DMS53 (cell line): ENCODE measurements at regions not wholly inside any gene's neighbourhood (a gene's known extent, or its start where the extent isn't known, plus 50 kb on each side); places are given as distances from the start of the nearest gene placed in this dataset.
A peak's percentile ranks its signal among the peaks of the same experiment; 100 is the strongest.
"Not testable (repeated sequence)": the region's sequence is repeated elsewhere in the genome, so short reads cannot be mapped to it uniquely, and the experiment has no call there.

ENCODE experiments used
- DNase-seq: peaks from one replicate; lab custom pipeline; 2025; lab: John Stamatoyannopoulos, UW

- peak; percentile 98 for DNase-seq
Observed at GRCh38 chr17:47066841-47067682, 88.0 kb upstream of the RPRML start.

- DNase-seq, result no peak
Observed at GRCh38 chr17:47066095-47066494, 87.0 kb upstream of the RPRML start.

- no peak for DNase-seq
Observed at GRCh38 chr17:47064684-47065083, 85.6 kb upstream of the RPRML start.

GRCh38 chr17:47063475-47063874, 84.4 kb upstream of the RPRML start:
- DNase-seq, result no peak

GRCh38 chr17:47062851-47063250, 83.8 kb upstream of the RPRML start:
- DNase-seq, result not testable (repeated sequence)

- DNase-seq, result not testable (repeated sequence)
Observed at GRCh38 chr17:47060005-47060404, 81.0 kb upstream of the RPRML start.

- no peak for DNase-seq
Observed at GRCh38 chr17:47057830-47058229, 78.8 kb upstream of the RPRML start.

- not testable (repeated sequence) for DNase-seq
Observed at GRCh38 chr17:47057279-47057678, 78.2 kb upstream of the RPRML start.

- not testable (repeated sequence) for DNase-seq
Observed at GRCh38 chr17:47056687-47057086, 77.6 kb upstream of the RPRML start.
